NCI-H1105 (cell line): ENCODE measurements at regions not wholly inside any gene's neighbourhood (a gene's known extent, or its start where the extent isn't known, plus 50 kb on each side); places are given as distances from the start of the nearest gene placed in this dataset.
"Not testable (repeated sequence)": the region's sequence is repeated elsewhere in the genome, so short reads cannot be mapped to it uniquely, and the experiment has no call there.

Source experiments
- DNase-seq: peaks from one replicate; lab custom pipeline; 2025; lab: John Stamatoyannopoulos, UW

DNA sequence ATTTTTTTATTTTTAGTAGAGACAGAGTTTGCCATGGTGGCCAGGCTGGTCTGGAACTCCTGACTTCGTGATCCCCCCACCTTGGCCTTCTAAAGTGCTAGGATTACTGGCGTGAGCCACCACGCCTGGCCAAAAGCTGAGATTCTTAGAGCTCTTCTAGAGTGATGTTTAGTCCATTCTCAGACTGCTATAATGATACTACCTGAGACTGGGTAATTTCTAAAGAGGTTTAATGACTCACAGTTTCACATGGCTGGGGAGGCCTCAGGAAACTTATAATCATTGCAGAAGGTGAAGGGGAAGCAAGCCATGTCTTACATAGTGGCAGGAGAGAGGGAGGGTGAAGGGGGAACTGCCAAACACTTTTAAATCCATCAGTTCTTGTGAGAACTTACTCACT lies 1804.9 kb upstream of the LRRTM1 start:
- DNase-seq = no peak

DNA sequence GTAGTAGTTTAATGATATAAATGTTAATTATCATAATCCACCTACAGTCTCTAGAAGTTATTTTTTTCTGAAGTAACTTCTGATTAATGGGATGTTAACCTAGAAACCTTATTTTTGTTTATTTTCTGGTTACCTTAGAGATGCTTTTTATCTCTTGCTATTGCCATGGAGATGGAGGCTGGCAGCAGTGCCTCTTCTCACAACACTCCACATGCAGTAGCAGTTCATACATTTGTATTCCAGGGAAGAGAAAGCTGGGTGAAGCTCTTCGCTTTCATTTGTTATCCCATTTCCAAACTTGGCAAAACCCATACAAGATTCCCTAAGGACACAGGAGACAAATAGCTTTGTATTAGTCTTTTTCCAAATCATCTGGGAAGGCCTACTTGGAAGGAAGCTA lies 1794.1 kb upstream of the LRRTM1 start:
- no peak for DNase-seq

DNA sequence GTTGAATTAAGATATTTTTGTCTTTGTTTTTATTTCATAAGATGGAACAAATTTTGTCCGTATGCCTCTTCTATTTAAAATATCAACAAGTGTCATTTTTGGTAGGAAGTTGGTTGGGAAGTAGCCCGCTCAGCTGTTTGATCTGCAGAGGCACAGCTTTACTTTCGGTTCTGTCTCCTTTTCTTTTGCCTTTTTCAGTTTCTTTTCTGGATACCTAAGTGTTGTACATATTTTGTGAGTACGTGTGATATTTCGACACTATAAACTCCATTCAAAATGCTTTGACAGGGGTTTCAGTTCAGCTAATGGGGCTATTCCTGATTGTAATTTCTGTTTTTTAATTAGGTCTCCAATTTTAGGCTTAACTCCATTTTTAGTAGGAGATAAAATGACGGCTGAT lies 1785.0 kb upstream of the LRRTM1 start:
- DNase-seq = no peak

DNA sequence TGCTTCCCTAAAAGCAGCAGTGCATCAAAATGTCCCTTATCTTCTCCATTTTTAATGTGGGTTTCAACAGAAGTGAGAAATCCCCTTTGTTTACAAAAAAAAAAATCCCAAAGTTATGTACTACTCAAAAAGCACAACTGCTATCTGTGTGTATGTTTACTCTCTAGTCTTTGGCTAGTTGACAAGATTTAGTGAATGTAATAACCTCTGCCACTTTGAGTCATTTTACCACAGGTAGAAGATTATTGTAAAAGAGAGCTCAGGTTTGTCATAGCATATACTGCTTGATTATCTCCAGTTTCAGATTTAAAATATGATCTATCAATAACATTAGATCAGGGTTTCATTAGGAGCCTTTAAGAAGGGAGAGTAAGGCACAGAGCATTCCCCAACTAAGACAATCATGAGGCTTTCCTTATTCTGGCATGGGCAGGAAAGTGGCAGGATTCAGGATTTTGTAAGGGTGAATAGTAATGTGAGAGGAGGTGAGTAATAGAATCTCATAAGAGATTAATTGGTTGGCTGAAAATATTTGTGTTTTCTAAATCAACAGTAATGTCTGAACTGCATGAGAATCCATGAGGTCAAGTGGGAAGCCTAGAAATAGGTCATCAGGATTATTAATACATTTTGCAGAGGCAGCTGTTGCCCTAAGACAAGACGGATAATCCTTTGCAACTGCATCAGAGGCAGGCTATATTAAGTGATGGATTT lies 1780.3 kb upstream of the LRRTM1 start:
- DNase-seq = no peak

DNA sequence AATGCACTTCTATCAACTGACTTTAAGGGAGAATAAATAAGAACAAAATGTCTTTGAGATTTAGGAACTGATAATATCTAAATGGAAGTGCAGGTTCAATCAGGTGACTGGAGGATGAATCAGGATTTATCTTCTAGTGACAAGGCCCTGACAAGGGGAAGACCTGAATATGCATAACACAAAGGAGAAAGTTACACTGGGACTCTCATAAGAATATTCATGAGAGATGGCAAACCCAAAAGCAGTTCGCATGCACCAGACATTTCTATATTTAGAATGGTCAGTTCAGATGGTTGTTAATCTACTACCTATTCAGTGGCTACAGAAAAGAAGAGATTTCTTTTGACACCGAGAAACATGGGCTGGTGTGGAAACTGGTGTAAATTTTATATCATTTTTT lies 1771.3 kb upstream of the LRRTM1 start:
- no peak for DNase-seq

DNA sequence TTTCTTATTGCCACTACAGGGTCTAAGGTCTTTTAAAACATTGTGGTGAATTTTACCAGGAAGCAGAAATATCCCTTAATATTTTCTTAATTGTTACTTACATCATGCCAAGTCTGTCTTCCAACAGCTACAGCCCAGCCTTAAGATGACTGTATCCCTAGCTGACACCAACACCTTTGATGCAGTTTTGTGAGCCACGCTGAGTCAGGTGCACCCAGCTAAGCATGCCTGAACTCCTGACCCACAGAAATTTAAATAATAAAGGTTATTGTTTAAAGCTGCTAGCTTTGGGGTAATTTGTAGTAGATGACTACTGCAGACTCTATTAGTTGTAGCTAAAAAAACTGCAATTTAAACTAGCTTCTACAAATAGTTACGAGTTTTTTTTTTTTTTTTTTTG lies 1757.9 kb upstream of the LRRTM1 start:
- no peak for DNase-seq

DNA sequence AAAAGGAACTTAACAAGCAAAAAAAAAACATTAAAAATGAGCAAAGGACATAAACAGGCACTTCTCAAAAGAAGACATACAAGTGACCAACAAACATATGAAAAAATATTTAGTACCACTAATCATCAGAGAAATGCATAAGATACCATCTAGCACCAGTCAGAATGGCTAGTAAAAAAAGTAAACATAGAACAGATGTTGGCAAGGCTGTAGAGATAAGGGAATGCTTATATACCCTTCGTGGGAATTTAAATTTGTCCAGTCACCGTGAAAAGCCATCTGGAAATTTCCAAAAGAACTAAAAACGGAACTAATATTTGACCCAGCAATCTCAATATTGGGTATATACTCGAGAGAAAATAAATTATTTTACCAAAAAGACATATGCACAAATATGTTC lies 1751.3 kb upstream of the LRRTM1 start:
- DNase-seq = no peak

DNA sequence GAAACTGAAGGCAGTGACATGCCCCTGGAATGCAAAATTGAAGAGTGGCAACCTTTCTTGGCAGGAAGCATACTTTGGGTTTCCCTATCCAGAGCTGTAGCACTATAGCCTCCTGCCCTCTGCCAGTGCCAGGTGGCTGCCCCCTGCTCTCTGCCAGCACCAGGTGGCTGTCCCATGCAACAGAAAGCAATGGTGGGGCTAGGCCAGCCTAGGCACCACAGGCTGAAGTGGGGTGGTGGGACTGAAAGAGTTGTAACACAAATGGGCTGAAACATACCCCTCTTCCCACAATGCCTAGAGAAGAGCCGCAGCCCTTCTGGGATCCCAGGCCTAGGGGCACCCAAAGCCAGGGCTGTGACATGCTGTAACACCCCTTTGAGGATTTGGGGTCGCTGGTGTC lies 1739.3 kb upstream of the LRRTM1 start:
- no peak for DNase-seq

DNA sequence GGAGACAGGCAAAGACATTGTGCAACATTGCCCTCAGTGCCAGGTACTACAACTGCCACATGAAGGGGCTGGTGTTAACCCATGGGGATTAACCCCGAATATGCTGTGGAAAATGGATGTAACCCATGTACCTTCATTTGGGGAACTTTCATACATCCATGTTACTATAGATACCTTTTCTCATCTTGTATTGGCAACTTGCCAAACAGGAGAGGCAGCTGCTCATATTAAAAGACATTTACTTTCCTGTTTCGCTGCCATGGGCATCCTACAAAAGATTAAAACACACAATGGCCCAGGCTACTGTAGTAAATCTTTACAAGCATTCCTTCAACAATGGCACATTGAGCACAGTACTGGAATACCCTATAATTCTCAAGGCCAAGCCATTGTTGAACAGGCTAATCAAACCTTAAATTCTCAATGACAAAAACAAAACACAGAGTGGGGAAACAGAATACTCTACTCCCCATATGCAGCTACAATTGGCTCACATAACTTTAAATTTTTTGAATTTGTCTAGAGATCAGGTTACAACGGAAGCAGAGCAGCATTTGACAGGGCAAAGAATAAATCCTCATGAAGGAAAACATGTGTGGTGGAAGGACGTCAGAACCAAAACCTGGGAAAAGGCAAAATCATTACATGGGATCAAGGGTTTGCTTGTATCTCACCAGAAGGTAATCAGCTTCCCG lies 1723.5 kb upstream of the LRRTM1 start:
- no peak for DNase-seq

DNA sequence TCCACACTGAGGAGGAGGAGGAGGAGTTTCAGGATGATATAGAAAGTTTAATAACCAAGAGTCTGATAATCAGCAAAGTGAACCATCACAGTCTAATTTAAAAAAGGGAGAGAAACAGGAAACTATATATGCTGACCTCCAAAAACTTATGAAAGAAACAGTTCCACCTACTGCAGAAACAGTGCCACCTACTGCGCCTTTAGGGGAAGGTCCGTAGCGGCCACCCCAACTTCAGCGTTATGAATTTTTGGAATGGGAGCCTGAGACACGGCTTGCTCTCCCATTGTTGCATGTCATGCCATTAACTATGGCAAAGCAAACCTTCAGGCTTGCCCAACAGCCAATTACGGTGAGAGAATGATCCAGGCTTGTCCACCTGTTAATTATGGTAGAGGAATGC lies 1719.2 kb upstream of the LRRTM1 start:
- no peak for DNase-seq

DNA sequence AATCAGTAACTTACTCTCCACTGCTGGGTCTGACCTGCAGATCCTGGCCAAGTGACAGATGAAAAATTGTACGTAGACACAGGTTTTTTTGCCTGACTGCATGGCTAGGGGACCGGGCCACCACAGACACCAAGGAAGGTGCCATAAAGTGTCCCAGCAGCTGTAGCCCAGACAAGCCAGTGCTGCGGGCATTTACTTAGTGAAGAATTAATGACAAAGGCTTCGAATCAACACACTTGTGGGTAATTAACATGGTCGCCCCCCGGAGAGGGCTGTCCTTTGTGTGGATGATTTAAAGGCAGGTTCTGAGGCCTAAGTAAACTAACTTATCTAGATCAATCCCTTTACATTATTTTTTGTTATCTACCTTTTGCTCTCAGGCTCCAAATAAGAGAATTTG lies 1709.1 kb upstream of the LRRTM1 start:
- no peak for DNase-seq

DNA sequence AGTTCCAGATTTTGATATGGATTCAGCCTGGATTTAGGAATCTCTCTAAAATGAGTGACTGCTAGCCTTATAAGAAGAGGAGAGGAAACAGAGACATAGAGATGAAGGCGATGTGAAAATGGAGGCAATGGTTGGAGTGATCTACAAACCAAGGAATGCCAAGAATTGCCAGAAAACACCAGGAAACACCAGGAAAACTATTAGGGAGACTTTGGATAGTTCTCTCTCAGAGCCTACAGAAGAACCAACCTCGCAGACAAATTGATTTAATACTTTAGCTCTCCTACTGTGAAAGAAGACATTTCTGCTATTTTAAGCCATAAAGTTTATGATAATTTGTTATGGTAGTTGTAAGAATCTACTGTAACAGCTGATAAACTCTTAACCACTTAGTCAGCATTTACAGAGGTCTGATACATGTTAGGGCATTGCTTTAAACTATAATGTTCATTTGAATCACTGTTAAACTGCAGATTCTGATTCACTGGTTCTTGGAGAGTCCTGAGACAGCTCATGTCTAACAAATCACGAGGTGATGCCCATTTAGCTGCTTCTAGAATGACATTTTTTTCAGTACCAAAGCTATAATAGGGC lies 1702.6 kb upstream of the LRRTM1 start:
- no peak for DNase-seq

DNA sequence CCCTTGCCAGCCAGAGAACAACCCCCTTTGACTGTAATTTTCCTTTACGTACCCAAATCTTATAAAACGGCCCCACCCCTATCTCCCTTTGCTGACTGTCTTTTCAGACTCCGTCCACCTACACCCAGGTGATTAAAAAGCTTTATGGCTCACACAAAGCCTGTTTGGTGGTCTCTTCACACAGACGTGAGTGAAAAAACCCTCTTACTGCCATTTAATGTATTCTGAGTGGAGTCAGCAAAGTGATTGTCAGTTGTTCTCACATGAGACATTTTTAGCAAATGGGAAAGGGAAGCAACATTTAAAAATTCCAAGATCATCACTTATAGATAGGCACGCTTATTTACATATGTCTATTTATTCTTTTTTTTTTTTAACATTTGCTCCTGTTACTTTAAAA lies 1701.3 kb upstream of the LRRTM1 start:
- not testable (repeated sequence) for DNase-seq

DNA sequence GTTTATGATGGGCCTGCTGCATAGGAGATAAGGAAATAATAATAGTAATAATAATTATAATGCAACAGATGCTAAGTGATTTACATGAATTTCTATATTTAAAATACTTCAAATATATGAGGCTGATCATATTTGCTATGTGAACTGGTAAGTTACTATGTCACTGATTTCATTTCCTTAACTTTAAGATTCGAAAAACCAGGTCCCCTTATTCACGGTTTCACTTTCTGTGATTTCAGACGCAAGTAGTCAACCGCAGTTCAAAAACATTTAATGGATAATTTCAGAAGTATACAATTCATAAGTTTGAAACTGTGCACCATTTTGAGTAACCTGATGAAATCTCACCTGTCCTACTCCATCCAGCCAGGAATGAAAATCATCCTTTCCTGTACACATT lies 1697.1 kb upstream of the LRRTM1 start:
- no peak for DNase-seq

DNA sequence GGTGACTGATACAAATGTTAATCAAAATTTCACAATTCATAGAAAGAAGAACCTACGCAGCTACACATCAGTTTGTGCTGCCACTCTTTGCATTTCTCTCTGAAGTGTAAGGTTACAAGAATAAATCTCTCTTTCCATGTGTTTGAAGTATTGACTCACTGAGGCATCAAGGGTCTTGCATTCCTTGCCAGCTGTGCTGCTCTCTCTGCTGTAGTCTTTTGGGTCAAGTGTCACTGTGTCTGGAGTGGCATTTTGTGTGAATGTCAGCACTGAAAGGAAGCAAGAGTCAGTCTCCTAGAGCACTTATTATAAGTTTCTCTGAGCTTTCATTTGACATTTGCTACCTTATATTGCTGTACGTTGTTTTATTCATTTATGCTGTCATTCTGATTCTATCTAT lies 1696.1 kb upstream of the LRRTM1 start:
- no peak for DNase-seq

DNA sequence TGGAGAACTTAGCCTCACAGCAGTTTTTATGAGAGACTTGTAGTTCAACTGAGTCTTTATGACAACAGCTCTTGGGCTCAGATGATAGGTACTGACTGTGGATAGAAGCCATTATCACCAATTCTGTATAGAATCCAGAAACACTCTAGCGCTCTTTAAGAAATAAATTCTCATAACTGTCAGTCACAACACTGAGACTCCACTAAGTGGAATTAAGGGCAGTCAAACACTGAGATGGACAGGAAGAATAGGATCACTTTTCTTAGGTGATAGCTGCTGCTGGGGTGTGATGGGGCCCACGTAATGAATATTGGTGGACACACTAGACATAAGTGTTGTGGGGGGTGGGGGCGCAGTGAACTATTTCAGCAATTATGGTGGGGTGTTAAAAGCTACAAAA lies 1691.8 kb upstream of the LRRTM1 start:
- DNase-seq = no peak

DNA sequence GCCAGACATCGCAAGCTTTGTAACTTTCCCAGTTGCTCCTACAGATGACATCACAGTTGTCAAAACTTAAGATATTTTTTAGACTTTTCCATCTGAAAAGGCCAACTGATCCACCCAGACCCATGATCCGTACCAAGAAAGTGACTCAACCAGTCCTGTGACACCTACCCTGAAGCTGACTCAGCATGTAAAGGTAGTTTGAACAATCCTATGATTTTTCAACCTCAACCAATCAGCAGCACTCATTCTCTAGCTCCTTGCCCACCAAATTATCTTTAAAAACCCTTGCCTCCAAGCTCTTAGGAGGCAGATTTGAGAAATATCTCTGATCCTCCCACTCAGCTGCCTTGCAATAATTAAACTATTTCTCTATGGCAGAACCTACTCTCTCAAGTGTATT lies 1686.7 kb upstream of the LRRTM1 start:
- no peak for DNase-seq

DNA sequence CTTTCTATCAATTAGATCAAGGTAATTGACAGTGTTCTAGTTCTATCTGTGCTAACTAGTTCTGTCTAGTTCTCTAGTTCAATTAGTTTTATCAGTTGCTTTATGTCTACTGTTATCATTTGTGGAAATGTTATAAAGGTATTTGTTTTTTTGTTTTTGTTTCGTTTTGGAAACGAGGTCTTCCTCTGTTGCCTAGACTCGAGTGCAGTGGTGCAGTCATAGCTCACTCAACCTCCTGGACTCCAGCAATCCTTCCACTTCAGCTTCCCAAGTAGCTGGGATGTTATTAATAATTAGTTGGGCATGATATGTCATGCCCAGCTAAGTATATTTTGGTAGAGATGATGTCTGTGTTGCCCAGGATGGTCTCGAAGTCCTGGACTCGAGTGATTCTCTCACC lies 1682.8 kb upstream of the LRRTM1 start:
- DNase-seq = no peak

DNA sequence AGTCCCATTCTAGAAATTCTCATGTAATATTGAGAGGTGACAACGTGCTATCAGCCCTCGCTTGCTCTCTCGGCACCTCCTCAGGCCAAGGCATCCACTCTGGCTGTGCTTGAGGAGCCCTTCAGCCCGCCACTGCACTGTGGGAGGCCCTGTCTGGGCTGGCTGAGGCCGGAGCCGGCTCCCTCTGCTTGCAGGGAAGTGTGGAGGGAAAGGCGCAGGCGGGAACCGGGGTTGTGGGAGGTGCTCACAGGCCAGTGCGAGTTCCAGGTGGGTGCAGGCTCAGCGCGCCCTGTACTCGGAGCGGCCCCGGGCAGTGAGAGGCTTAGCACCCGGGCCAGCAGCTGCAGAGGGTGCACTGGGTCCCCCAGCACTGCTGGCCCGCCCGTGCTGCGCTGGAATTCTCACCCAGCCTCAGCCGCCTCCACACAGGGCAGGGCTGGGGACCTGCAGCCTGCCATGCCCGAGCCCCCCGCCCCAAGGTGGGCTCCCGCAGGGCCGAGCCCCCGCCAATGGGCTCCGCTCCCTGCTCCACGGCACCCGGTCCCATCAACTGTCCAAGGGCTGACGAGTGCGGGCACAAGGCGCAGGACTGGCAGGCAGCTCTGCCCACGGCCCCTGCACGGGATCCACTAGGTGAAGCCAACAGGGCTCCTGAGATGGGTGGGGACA lies 1680.6 kb upstream of the LRRTM1 start:
- no peak for DNase-seq

DNA sequence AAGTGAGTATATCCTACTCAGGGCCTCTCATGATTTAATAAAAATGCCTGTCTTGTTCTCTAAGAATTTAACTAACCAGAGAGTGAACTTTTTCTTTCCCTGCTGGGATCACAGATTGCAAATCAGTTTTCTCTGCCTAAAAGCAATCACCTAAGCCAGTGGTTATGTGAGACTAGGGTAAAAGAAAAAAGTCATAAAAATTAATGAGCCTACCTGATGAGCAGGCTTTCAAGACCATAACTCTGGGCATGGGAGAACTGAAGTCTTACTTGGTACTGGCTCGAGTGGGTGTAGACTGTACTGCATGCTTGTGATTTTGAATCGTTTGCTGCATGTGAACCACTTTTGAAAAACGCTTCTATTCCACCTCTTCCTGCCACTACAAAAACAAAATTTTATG lies 1677.0 kb upstream of the LRRTM1 start:
- DNase-seq = no peak

DNA sequence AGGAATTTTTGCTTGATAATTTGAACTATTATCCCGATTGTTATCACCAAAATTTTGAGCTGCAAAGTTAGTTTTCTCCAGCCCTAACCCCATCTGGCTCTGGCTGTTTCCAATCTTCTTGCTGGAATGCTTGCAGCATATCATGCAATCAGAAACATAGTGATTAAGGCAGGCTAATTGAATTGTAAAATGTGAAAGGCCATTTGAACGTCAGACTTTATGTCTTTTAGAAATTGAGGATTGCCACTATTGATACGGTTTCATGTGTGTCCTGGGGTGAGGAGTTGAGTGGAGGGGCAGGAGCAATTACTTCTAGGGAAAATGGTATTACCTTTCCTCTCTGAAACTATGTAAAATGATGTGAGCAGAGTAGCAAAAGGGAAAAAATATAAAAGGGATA lies 1674.5 kb upstream of the LRRTM1 start:
- no peak for DNase-seq

DNA sequence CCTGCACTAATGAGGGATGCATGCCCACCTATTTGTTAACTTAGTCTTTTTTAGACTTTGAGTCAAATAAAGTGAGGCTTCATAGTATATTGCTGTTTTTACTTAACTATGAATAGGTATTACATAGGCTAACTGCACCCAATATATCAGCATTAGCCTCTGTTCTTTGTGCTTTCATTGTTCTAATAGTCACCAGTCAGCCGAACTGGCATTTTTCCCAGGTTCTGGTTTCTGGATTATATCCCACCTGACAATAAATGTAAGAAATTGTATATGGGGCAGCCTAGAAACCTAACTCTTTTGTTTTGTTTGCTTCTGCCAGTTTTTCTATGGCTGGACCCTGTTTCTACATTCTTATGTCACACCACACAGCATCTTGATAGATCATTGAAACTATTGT lies 1672.4 kb upstream of the LRRTM1 start:
- no peak for DNase-seq

DNA sequence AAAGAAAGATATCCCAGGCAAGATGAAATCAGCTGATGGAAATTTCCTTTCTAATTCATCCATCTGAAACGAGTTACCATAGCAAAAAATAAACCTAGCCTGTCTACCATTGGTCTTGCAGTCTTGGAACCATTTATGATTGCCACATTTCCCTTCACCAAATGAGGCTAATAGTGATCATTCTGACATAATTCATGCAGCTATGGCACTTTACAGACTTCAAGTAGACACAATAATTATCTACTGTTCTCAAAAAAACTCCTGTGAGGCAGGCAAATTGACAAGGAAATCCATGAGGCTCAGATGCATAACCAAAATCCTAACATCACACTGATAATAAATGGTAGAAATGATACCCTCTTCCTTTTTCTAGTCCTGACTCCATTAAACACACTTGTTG lies 1669.7 kb upstream of the LRRTM1 start:
- no peak for DNase-seq
